ENCODE measurements at regions not wholly inside any gene's neighbourhood (a gene's known extent, or its start where the extent isn't known, plus 50 kb on each side); places are given as distances from the start of the nearest gene placed in this dataset.

- no peak for TF ChIP-seq Cebpa-rat (IDR thresholded peaks at IDR 0.05)
- Histone ChIP-seq H3K27me3 (no peaks in the 10 kb centered on the region), H3K36me3 (no peaks in the 10 kb centered on the region), H3K27ac (no peak overlapping the region), H3K9ac (no peak overlapping the region), H3K4me3 (no peak overlapping the region), H3K4me2 (no peak overlapping the region), H4K20me1 (no peaks in the 10 kb centered on the region), H3K9me3 (replicated peaks in 1 of 11) (no peaks in the 10 kb centered on the region), H3K4me1 (no peaks in the 10 kb centered on the region)
These were observed 133.8 kb upstream of the UGT8 start for GRCh38 chr4:114464726-114465272.

GRCh38 chr4:114465766-114466165 lies 132.8 kb upstream of the UGT8 start:
- H3K4me3 ChIP-seq, result no peak overlapping the region
- no peaks in the 10 kb centered on the region for H3K36me3 ChIP-seq
- H3K27ac ChIP-seq, result no peak overlapping the region
- no peak overlapping the region for H3K9ac ChIP-seq
- TF ChIP-seq Cebpa-rat (IDR thresholded peaks at IDR 0.05), result no peak
- H4K20me1 ChIP-seq, result no peaks in the 10 kb centered on the region
- no peaks in the 10 kb centered on the region for H3K27me3 ChIP-seq
- no peaks in the 10 kb centered on the region for H3K9me3 ChIP-seq (replicated peaks in 1 of 11)
- H3K4me2 ChIP-seq, result no peak overlapping the region
- no peaks in the 10 kb centered on the region for H3K4me1 ChIP-seq

GRCh38 chr4:114466299-114466698 lies 132.3 kb upstream of the UGT8 start:
- Histone ChIP-seq H3K36me3 (no peaks in the 10 kb centered on the region), H3K4me1 (no peaks in the 10 kb centered on the region), H3K4me3 (no peak overlapping the region), H4K20me1 (no peaks in the 10 kb centered on the region), H3K27me3 (no peaks in the 10 kb centered on the region), H3K9me3 (replicated peaks in 1 of 11) (no peaks in the 10 kb centered on the region), H3K9ac (no peak overlapping the region), H3K4me2 (no peak overlapping the region), H3K27ac (no peak overlapping the region)
- TF ChIP-seq Cebpa-rat (IDR thresholded peaks at IDR 0.05), result no peak

- Histone ChIP-seq H3K4me1 (no peaks in the 10 kb centered on the region), H3K4me3 (no peak overlapping the region), H3K27me3 (no peaks in the 10 kb centered on the region), H3K9me3 (replicated peaks in 1 of 11) (peaks cover 0 to 11% (median 8%) of the 10 kb centered on the region in 11 experiments; a peak in 10 of 22 replicates), H3K27ac (no peak overlapping the region), H4K20me1 (no peaks in the 10 kb centered on the region), H3K4me2 (no peak overlapping the region), H3K36me3 (no peaks in the 10 kb centered on the region), H3K9ac (no peak overlapping the region)
- TF ChIP-seq Cebpa-rat (IDR thresholded peaks at IDR 0.05), result no peak
These were observed 126.2 kb upstream of the UGT8 start for GRCh38 chr4:114472269-114473032.

- Histone ChIP-seq H3K9ac (no peak overlapping the region), H3K4me1 (no peaks in the 10 kb centered on the region), H3K36me3 (no peaks in the 10 kb centered on the region), H3K27me3 (no peaks in the 10 kb centered on the region), H3K4me3 (no peak overlapping the region), H3K4me2 (no peak overlapping the region), H3K27ac (no peak overlapping the region), H3K9me3 (replicated peaks in 1 of 11) (peaks cover 0 to 11% (median 8%) of the 10 kb centered on the region in 11 experiments; a peak in 10 of 22 replicates), H4K20me1 (no peaks in the 10 kb centered on the region)
- TF ChIP-seq Cebpa-rat (IDR thresholded peaks at IDR 0.05), result no peak
These were observed 124.3 kb upstream of the UGT8 start for GRCh38 chr4:114474188-114474800.

GRCh38 chr4:114476310-114476709 lies 122.3 kb upstream of the UGT8 start:
- H3K4me1 ChIP-seq, result no peaks in the 10 kb centered on the region
- no peaks in the 10 kb centered on the region for H3K36me3 ChIP-seq
- H3K27me3 ChIP-seq, result no peaks in the 10 kb centered on the region
- no peak overlapping the region for H3K4me3 ChIP-seq
- H4K20me1 ChIP-seq, result no peaks in the 10 kb centered on the region
- no peak for TF ChIP-seq Cebpa-rat (IDR thresholded peaks at IDR 0.05)
- no peak overlapping the region for H3K27ac ChIP-seq
- no peak overlapping the region for H3K4me2 ChIP-seq
- H3K9ac ChIP-seq, result no peak overlapping the region
- peaks cover 0 to 11% (median 8%) of the 10 kb centered on the region in 11 experiments; a peak in 10 of 22 replicates for H3K9me3 ChIP-seq (replicated peaks in 1 of 11)

GRCh38 chr4:114479595-114479994 lies 119.0 kb upstream of the UGT8 start:
- Histone ChIP-seq H3K4me2 (no peak overlapping the region), H3K27me3 (no peaks in the 10 kb centered on the region)
- no peak for TF ChIP-seq Cebpa-rat (IDR thresholded peaks at IDR 0.05)

GRCh38 chr4:114481856-114482255 lies 116.8 kb upstream of the UGT8 start:
- Histone ChIP-seq H3K27me3 (no peaks in the 10 kb centered on the region), H3K4me3 (no peak overlapping the region), H3K36me3 (no peaks in the 10 kb centered on the region), H3K9me3 (replicated peaks in 1 of 11) (peaks cover 0 to 7% (median 4%) of the 10 kb centered on the region in 11 experiments; a peak in 5 of 22 replicates), H3K4me2 (no peak overlapping the region), H3K4me1 (no peaks in the 10 kb centered on the region), H3K27ac (no peak overlapping the region), H3K9ac (no peak overlapping the region), H4K20me1 (no peaks in the 10 kb centered on the region)
- TF ChIP-seq Cebpa-rat (IDR thresholded peaks at IDR 0.05), result no peak

More at GRCh38 chr4:114479595-114479994, 119.0 kb upstream of the UGT8 start:
- Histone ChIP-seq H4K20me1 (no peaks in the 10 kb centered on the region), H3K27ac (no peak overlapping the region), H3K36me3 (no peaks in the 10 kb centered on the region), H3K9ac (no peak overlapping the region), H3K4me1 (no peaks in the 10 kb centered on the region), H3K4me3 (no peak overlapping the region), H3K9me3 (replicated peaks in 1 of 11) (peaks cover 0 to 7% (median 4%) of the 10 kb centered on the region in 11 experiments; a peak in 5 of 22 replicates)

- no peak overlapping the region for H3K4me2 ChIP-seq
- H3K27ac ChIP-seq, result no peak overlapping the region
- no peaks in the 10 kb centered on the region for H4K20me1 ChIP-seq
- no peak overlapping the region for H3K9ac ChIP-seq
- no peak overlapping the region for H3K4me3 ChIP-seq
- TF ChIP-seq Cebpa-rat (IDR thresholded peaks at IDR 0.05), result no peak
- no peaks in the 10 kb centered on the region for H3K4me1 ChIP-seq
- H3K27me3 ChIP-seq, result no peaks in the 10 kb centered on the region
- H3K36me3 ChIP-seq, result no peaks in the 10 kb centered on the region
- no peaks in the 10 kb centered on the region for H3K9me3 ChIP-seq (replicated peaks in 1 of 11)
These were observed 111.5 kb upstream of the UGT8 start for GRCh38 chr4:114487101-114487500.

Data from BLaER1 treated with 17β-estradiol and CSF1 and Interleukin-3, amounts not matched to agents 10 nM and 100 nM (cell line).